CD4-positive, alpha-beta T cell treated with Interleukin-1 beta for 1 hour (primary cell): ENCODE measurements at regions not wholly inside any gene's neighbourhood (a gene's known extent, or its start where the extent isn't known, plus 50 kb on each side); places are given as distances from the start of the nearest gene placed in this dataset.
A peak's percentile ranks its signal among the peaks of the same experiment; 100 is the strongest.

Experiments
- DNase-seq, 2 donors: peaks; one replicate each; pipeline ENCODE4 v3.0.0-alpha.2; 2020 to 2022

- DNase-seq: no peak
These were observed 707.8 kb upstream of the LMCD1 start for GRCh38 chr3:7793786-7794185.

GRCh38 chr3:7798276-7798675, 703.3 kb upstream of the LMCD1 start:
- DNase-seq: no peak

GRCh38 chr3:7800006-7800780, 701.4 kb upstream of the LMCD1 start:
- no peak for DNase-seq

- no peak for DNase-seq
These were observed 689.1 kb upstream of the LMCD1 start for GRCh38 chr3:7812490-7812889.

GRCh38 chr3:7813365-7813764, 688.3 kb upstream of the LMCD1 start:
- DNase-seq: no peak

- DNase-seq: no peak
These were observed 684.4 kb upstream of the LMCD1 start for GRCh38 chr3:7817239-7817638.

GRCh38 chr3:7820969-7821368, 680.7 kb upstream of the LMCD1 start:
- DNase-seq: no peak

GRCh38 chr3:7821858-7822257, 679.8 kb upstream of the LMCD1 start:
- DNase-seq: no peak

GRCh38 chr3:7841451-7841850, 660.2 kb upstream of the LMCD1 start:
- no peak for DNase-seq

GRCh38 chr3:7843441-7843840, 658.2 kb upstream of the LMCD1 start:
- DNase-seq: no peak

GRCh38 chr3:7847021-7847420, 654.6 kb upstream of the LMCD1 start:
- DNase-seq: no peak

- no peak for DNase-seq
These were observed 654.1 kb upstream of the LMCD1 start for GRCh38 chr3:7847521-7847920.

GRCh38 chr3:7854266-7854665, 647.4 kb upstream of the LMCD1 start:
- no peak for DNase-seq

GRCh38 chr3:7854721-7855120, 646.9 kb upstream of the LMCD1 start:
- DNase-seq: no peak

GRCh38 chr3:7865611-7866010, 636.0 kb upstream of the LMCD1 start:
- DNase-seq: no peak

- DNase-seq: no peak
These were observed 634.0 kb upstream of the LMCD1 start for GRCh38 chr3:7867587-7867986.

- DNase-seq: no peak
These were observed 630.5 kb upstream of the LMCD1 start for GRCh38 chr3:7871003-7871560.

GRCh38 chr3:7874116-7874515, 627.5 kb upstream of the LMCD1 start:
- DNase-seq: no peak

GRCh38 chr3:7875925-7876324, 625.7 kb upstream of the LMCD1 start:
- no peak for DNase-seq

- peak; percentile 40 to 61 for DNase-seq
These were observed 624.8 kb upstream of the LMCD1 start for GRCh38 chr3:7876741-7877297.

- no peak for DNase-seq
These were observed 624.3 kb upstream of the LMCD1 start for GRCh38 chr3:7877312-7877711.

GRCh38 chr3:7879572-7879971, 622.1 kb upstream of the LMCD1 start:
- DNase-seq: no peak

- no peak for DNase-seq
These were observed 619.7 kb upstream of the LMCD1 start for GRCh38 chr3:7881946-7882345.

- no peak for DNase-seq
These were observed 604.0 kb upstream of the LMCD1 start for GRCh38 chr3:7897655-7898054.

GRCh38 chr3:7913283-7913682, 588.3 kb upstream of the LMCD1 start:
- DNase-seq: no peak
